DMS 273 treated with DMSO at 0.1 percent for 48 hours (cell line): ENCODE measurements at regions not wholly inside any gene's neighbourhood (a gene's known extent, or its start where the extent isn't known, plus 50 kb on each side); places are given as distances from the start of the nearest gene placed in this dataset.
"Not testable (repeated sequence)": the region's sequence is repeated elsewhere in the genome, so short reads cannot be mapped to it uniquely, and the experiment has no call there.

Experiments
- DNase-seq: peaks from one replicate; lab custom pipeline; 2025; lab: John Stamatoyannopoulos, UW

DNA sequence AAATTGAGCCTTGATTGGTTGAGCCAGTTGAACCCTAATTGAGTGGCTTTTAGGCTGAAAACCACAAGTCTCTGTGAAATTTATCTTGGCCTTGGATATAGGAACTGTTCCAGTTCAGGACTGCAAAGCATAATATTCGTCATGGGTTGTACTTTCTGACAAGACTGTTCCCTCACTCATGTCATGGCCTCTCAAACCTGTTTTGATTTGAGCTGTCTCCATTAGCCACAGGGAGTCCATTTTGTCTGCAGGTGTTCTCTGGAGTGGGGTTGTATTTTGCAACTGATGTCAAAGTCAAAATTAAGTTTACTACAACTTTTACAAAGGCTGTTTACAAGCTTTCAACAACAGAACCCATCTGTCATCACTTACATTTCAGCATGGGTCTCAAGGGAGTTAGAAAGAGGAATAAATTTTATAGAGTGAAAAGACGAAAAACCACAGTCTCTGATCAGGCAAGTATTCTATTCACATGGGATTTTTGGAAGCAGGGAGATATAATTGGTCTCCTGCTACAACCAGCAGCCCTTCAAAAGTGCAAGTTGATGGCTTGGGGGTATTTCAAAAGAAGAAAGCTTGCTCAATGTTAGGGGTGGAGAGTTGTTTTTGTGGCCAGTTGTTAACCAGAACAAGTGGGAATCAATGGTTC, 1716.3 kb downstream of the C4orf33 start:
- DNase-seq = no peak

DNA sequence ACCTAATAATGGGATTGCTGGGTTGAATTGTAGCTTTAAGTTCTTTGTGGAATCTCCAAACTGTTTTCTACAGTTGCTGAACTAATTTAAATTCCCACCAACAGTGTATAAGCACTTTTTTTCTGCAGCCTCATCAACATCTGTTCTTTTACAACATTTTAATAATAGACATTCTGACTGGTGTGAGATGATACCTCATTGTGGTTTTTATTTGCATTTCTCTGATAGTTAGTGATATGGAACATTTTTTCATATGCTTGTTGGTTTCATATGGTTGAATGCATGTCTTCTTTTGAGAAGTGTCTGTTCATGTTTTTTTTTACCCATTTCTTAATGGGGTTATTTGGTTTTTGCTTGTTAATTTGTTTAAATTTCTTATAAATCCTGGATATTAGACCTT, 1718.9 kb downstream of the C4orf33 start:
- no peak for DNase-seq

- no peak for DNase-seq
These were observed 1724.5 kb downstream of the C4orf33 start for GRCh38 chr4:130820448-130820847.

DNA sequence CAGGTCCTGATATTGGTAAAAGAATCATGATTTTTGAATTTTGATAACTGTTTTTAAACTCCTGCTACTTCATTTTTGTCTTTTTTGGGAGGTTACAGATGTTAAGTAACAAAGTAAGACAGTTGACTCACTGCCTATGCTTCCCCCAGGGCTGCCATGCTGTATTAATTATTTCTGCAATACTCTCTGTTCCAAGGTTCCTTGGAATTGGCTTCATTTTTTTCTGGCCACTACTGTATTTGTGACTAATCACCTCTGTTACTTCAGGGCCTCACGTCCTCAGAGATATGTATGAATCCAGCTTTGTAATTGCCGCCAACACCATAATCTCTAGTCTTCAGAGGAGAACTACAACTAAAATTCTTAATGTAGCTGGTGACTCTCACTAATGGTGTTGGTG, 1729.3 kb downstream of the C4orf33 start:
- DNase-seq = no peak

GRCh38 chr4:130850019-130850524, 1754.1 kb downstream of the C4orf33 start:
- no peak for DNase-seq

GRCh38 chr4:130851107-130851506, 1755.2 kb downstream of the C4orf33 start:
- no peak for DNase-seq

DNA sequence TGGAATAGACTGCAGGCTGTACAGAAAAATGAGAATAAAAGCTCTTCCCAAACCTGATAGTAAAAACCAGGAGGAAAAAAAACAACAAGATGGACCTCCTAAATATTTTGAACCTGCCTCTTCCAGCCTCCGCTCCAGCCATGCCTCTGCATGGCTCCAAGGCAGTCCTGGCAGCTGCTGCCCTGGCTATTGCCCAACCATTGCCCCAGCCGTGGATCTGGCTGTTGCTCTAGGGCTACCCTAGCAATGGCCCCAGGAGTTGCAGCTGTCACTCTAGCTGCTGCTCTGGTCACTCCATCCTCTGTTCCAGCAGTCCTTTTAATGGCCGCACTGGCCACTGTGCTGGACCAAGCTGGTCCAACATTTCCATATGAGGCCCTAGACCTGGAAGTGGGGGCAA, 1756.0 kb downstream of the C4orf33 start:
- no peak for DNase-seq

- DNase-seq = no peak
These were observed 1759.6 kb downstream of the C4orf33 start for GRCh38 chr4:130855533-130855932.

GRCh38 chr4:130859991-130860390, 1764.0 kb downstream of the C4orf33 start:
- no peak for DNase-seq

DNA sequence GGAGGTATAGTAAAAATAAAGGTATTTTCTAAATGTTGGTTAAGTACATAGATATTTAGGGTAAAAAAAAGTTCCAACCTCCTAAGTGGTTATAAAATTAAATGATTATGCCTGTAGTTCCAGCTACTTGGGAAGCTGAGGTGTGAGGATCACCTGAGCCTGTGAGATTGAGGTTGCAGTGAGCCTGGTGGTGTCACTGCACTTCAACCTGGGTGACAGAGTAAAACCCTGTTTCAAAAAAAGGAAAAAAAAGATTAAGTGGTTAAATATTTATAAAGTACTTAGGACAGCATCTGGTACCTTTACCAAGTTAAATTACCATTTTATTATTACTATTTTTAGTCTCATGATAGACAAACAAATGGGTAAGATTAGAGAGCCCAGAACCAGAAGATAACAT, 1801.0 kb downstream of the C4orf33 start:
- no peak for DNase-seq

DNA sequence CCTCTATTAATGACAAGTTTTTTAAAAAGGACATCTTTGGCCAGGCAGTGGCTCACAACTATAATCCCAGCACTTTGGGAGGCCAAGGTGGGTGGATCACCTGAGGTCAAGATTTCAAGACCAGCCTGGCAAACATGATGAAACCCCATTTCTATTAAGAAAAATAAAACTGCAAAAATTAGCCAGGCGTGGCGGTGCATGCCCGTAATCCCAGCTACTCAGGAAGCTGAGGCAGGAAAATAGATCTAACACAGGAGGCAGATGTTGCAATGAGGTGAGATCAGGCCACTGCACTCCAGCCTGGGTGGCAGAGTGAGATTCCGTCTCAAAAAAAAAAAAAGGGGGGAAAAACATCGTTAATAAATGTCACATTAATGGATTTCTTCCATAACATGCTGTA, 1805.4 kb downstream of the C4orf33 start:
- no peak for DNase-seq

- peak; percentile 1 for DNase-seq
These were observed 1827.0 kb downstream of the C4orf33 start for GRCh38 chr4:130922955-130923354.

DNA sequence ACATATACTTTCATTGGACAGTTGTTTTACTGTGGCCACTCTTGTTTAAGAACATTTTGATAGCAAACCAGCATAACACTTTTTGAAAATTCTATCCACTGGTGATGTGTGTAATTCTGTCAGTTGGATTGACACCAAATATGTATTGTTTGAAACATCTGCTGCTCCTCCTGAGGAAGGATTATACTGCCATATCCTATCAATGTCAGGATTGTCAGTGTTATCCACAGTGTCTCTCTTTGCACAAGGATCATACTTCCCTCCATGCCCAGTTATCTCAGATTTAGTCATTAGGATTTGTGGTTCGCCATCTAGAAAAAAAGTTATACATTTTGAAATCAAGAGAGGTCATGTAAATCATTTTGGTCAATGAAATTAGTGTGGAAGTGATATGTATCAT, 1859.6 kb downstream of the C4orf33 start:
- DNase-seq = no peak

- DNase-seq = no peak
These were observed 1889.4 kb downstream of the C4orf33 start for GRCh38 chr4:130985371-130985770.

DNA sequence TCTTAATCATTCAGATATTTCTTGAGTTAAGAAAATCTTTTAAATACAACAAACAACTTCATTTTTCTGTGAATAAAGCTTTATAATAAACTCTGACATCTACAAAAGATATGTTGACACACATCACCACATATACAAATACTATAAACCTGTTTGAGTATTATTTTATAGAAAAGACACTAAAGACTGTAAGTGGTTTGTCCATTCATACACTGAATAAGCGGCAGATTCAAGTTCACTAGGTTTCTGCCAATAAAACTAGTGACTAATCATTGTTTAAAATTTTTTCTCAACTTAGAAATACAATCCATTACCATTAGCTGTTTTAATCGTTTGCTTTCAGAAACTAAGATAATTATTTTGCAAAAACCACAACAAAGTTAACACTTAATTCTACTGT, 1900.0 kb downstream of the C4orf33 start:
- DNase-seq = no peak

DNA sequence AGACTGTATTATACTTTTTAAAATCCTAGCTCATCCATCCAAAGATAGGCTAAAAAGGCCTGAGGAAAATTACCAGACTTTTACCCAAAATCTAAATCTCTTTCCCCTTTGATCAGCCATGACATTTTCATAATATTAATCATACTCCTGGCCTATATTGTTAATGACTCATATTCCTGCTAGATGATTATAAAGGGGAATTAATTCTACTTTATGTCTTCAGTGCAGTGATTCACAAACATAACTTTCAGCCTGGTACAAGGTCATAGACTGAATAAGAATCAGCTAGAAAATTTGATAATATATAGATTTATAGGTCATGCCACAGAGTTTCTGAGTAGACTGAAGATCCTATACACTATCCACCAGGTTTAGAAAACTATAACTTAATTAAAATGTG, 1905.4 kb downstream of the C4orf33 start:
- no peak for DNase-seq

DNA sequence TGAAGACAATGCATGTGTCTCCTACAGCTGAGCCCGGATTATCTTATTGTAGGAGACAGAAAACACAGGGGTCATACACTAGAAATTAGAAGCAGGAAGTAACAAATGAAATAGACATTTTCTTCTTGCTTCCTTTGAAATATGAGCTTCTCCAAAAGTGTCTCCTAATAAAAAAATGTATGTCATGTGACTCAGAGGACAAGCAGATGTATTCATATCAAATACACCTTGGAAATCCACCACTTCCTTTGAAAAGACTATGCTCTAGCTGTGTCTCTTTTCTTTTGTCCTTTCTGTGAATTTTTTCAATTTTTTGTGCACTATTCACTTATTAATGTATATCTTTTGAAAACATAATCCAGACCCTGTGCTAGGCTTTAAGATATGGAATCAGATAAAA, 1906.2 kb downstream of the C4orf33 start:
- no peak for DNase-seq

GRCh38 chr4:131006388-131006787, 1910.4 kb downstream of the C4orf33 start:
- no peak for DNase-seq

DNA sequence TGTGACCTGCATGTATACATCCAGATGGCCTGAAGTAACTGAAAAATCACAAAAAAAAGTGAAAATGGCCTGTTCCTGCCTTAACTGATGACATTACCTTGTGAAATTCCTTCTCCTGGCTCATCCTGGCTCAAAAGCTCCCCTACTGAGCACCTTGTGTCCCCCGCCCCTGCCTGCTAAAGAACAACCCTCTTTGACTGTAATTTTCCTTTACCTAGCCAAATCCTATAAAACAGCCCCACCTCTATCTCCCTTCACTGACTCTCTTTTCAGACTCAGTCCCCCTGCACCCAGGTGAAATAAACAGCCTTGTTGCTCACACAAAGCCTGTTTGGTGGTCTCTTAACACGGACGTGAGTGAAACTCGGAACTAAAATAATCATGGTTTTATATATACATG, 1916.0 kb downstream of the C4orf33 start:
- not testable (repeated sequence) for DNase-seq

- DNase-seq = no peak
These were observed 1917.3 kb downstream of the C4orf33 start for GRCh38 chr4:131013226-131013625.

GRCh38 chr4:131026771-131027170, 1930.8 kb downstream of the C4orf33 start:
- DNase-seq = no peak

- DNase-seq = no peak
These were observed 1948.4 kb downstream of the C4orf33 start for GRCh38 chr4:131044368-131044767.

GRCh38 chr4:131046821-131047220, 1950.9 kb downstream of the C4orf33 start:
- no peak for DNase-seq

GRCh38 chr4:131052646-131053045, 1956.7 kb downstream of the C4orf33 start:
- no peak for DNase-seq
